Neural crest cell (in vitro differentiated cells): ENCODE measurements at regions not wholly inside any gene's neighbourhood (a gene's known extent, or its start where the extent isn't known, plus 50 kb on each side); places are given as distances from the start of the nearest gene placed in this dataset.

Experiments
- DNase-seq: peaks from one replicate; pipeline ENCODE4 v3.0.0; 2021; ENCODE audit warnings: low read depth, mixed read lengths, low spot score
- H3K27ac Mint-ChIP-seq: one replicate; pipeline ENCODE4 v1.8.0; 2021; ENCODE audit warnings: mild to moderate bottlenecking, mixed read lengths; ENCODE audit not compliant: unreplicated experiment
- H3K27me3 Mint-ChIP-seq: 2 replicates; pipeline ENCODE4 v1.8.0; 2021; ENCODE audit warnings: low read depth, mild to moderate bottlenecking, mixed read lengths
- H3K36me3 Mint-ChIP-seq: 2 replicates; pipeline ENCODE4 v1.8.0; 2021; ENCODE audit warnings: low read depth, mild to moderate bottlenecking, mixed read lengths
- H3K4me1 Mint-ChIP-seq: 2 replicates; pipeline ENCODE4 v1.8.0; 2021; ENCODE audit warnings: mixed read lengths
- H3K4me3 Mint-ChIP-seq: one replicate; pipeline ENCODE4 v1.8.0; 2021; ENCODE audit warnings: mild to moderate bottlenecking, mixed read lengths
- H3K9me3 Mint-ChIP-seq: 2 replicates; pipeline ENCODE4 v1.8.0; 2021; ENCODE audit warnings: mixed read lengths
- TF ChIP-seq, protein P1 (sequence below): fragments of 200-600 bp; sonication (generic); conservative IDR thresholded peaks from 2 replicates; pipeline ENCODE4 v1.5.0; 2021; ENCODE audit warnings: antibody characterized with exemption, mild to moderate bottlenecking

DNA sequence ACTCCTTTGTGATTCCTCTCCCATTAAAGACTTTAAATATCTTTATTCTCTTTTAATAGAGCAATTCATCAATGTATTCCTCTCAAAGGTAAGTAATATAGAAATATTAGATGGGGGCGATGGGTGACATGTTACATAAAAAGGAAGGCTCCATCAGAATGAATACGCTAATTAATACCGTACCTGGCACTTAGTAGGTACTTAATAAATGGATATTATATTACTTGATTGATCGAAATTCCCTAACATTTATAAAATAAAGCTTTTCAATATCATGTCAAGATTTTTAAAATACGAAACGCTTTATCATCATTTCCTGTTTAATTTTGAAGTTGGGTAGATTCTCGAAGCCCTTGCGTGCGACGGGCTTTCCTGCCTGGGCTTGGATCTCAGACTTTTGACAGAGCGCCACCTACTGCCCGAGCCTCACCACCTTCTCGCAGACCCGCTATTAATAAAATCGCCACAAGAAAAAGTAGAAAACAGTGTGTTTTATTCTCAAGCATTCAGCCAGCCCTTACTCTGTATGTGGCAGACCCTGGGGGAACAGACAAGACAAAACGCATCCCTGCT, 99.4 kb downstream of the C5orf15 start:
- peak; percentile 75 for DNase-seq
- Mint-ChIP-seq H3K27me3 (no peaks in the 10 kb centered on the region), H3K4me3 (no peak overlapping the region), H3K9me3 (peaks cover 3% of the 10 kb centered on the region), H3K36me3 (no peaks in the 10 kb centered on the region), H3K4me1 (peaks cover 15% of the 10 kb centered on the region), H3K27ac (peak overlapping the region; percentile 20)
- TF ChIP-seq, protein P1, sequence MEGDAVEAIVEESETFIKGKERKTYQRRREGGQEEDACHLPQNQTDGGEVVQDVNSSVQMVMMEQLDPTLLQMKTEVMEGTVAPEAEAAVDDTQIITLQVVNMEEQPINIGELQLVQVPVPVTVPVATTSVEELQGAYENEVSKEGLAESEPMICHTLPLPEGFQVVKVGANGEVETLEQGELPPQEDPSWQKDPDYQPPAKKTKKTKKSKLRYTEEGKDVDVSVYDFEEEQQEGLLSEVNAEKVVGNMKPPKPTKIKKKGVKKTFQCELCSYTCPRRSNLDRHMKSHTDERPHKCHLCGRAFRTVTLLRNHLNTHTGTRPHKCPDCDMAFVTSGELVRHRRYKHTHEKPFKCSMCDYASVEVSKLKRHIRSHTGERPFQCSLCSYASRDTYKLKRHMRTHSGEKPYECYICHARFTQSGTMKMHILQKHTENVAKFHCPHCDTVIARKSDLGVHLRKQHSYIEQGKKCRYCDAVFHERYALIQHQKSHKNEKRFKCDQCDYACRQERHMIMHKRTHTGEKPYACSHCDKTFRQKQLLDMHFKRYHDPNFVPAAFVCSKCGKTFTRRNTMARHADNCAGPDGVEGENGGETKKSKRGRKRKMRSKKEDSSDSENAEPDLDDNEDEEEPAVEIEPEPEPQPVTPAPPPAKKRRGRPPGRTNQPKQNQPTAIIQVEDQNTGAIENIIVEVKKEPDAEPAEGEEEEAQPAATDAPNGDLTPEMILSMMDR = peak; percentile 88

DNA sequence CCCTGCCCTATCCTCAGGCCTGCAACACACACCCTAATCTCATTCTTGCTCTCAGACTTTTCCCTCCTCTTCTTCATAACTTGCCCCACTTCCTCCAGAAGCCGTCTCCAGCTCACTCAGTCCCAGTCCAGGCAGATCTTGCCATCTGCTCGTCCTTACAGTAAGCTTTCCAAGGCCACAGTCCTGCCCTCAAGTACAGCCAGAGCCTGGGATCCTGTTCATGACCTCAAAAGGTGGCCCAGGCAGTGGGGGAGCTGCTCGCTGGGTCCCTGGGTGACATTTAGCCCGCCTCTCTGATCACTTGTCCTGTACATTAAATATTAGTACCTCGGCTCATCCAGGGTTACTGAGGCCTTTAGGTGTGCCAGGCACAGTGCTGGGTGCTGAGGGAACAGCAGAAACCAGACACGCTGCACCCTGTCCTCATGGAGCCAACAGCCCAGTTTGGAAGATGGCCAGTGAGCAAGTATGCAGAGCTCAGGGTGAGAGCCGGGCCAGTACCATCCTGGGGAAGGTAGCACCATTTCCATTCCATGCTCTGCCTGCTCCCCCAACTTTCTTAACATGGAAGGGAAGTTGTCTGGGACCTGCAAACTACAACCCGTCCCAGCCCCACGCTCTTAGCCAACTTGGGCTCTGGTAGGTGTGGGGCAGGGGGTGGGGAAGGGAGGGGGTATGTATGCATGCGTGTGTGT, 100.4 kb downstream of the C5orf15 start:
- Mint-ChIP-seq H3K4me1 (peaks cover 19% of the 10 kb centered on the region), H3K27ac (no peak overlapping the region), H3K4me3 (no peak overlapping the region), H3K36me3 (no peaks in the 10 kb centered on the region), H3K9me3 (no peaks in the 10 kb centered on the region), H3K27me3 (no peaks in the 10 kb centered on the region)
- TF ChIP-seq, protein P1 = no peak
- DNase-seq = no peak

DNA sequence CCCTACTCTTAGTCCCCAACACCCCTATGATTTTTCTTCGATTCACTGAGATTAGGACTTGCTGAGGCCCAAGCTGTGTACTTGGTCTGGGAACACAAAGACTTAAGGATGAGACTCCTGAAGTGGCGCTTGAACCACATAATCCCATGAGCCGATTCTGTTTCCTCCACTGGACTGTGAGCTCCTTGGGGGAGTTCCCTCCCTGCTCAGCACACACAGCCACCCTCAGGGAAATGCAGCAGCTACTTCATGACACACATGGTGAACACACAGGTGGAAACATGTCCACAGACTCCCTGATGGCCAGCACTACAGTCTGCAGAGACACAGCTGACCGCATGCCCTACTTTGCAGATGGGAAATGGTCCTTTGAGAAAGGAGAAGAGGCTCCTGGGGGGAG, 101.1 kb downstream of the C5orf15 start:
- peaks cover 19% of the 10 kb centered on the region for H3K4me1 Mint-ChIP-seq
- no peaks in the 10 kb centered on the region for H3K36me3 Mint-ChIP-seq
- no peak overlapping the region for H3K4me3 Mint-ChIP-seq
- no peaks in the 10 kb centered on the region for H3K27me3 Mint-ChIP-seq
- TF ChIP-seq, protein P1 = no peak
- no peak for DNase-seq
- H3K9me3 Mint-ChIP-seq = no peaks in the 10 kb centered on the region
- H3K27ac Mint-ChIP-seq = no peak overlapping the region

DNA sequence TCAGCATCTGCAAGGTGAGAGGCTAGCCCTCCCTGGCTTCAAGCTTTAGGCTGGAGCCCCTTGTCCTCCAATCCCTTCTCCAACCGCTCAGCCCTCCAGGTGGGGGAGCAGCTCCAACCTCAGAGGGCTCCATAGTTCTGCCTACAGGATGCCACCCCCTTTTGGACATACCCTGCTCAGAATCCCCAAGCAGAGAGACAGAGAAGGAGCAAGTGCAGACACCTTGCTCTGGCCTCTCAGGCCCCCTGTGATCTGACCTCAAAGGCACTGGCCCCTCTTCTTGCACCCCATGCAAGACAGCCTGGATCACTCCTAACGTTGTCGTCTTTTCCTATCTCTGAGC, 101.6 kb downstream of the C5orf15 start:
- Mint-ChIP-seq H3K36me3 (no peaks in the 10 kb centered on the region), H3K4me1 (peaks cover 19% of the 10 kb centered on the region), H3K27me3 (no peaks in the 10 kb centered on the region), H3K27ac (no peak overlapping the region), H3K4me3 (no peak overlapping the region), H3K9me3 (no peaks in the 10 kb centered on the region)
- TF ChIP-seq, protein P1 = no peak
- no peak for DNase-seq

DNA sequence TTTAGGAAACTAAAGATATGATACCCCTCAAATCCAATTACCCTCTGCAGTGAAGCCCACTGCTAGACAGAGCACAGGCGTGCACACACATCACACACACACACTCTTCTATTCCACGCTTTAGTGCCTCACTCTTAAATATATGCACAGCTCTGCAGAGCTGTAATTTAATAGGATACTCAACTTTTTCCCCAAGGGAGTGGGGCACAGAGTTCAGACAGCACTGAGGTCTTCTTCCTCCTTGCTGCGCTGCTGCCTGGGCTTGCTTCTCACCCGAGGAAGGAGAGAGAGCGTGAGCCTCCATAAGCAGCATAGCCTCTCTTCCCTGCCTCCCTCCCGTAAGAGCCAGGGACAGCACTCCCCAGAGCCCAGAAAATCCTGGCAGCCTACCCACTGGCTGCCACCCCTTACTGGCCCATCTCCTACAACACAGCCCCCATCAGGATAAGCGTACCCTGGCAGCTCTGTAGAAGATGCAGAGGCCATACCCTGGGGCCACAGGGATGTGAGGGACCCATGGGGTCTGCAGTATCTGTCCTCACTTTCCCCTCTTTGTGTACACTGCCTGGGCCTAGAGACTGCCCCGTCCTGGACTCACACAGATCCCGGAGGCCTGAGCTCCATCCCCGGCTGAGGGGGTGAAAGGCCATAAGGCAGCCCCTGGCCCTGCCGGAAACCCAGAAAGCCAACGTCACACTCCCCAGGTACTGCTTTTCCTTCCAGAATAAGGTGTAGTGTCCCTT, 102.1 kb downstream of the C5orf15 start:
- Mint-ChIP-seq H3K27ac (no peak overlapping the region), H3K27me3 (no peaks in the 10 kb centered on the region), H3K4me1 (peaks cover 19% of the 10 kb centered on the region), H3K36me3 (no peaks in the 10 kb centered on the region), H3K9me3 (no peaks in the 10 kb centered on the region), H3K4me3 (no peak overlapping the region)
- no peak for DNase-seq
- TF ChIP-seq, protein P1 = no peak
